Kidney (tissue), 13 donors: ENCODE measurements at regions not wholly inside any gene's neighbourhood (a gene's known extent, or its start where the extent isn't known, plus 50 kb on each side); places are given as distances from the start of the nearest gene placed in this dataset.

Experiments used
- DNase-seq, 5 donors: peaks; one replicate each; pipeline ENCODE4 v3.0.0-alpha.2; 2013 to 2020
- FAIRE-seq: peaks from 2 replicates; lab custom pipeline; 2012; peaks lifted over from hg19 to GRCh38; lab: Jason Lieb, UNC
- H3K27ac ChIP-seq, 2 donors: one replicate each; pipeline ENCODE4 v1.7.0; 2013; ENCODE audit warnings: low read depth in 2 of 2, low read length in 2 of 2, inconsistent platforms in 1 of 2
- H3K27me3 ChIP-seq: one replicate; pipeline ENCODE4 v1.7.1; 2013; ENCODE audit warnings: low read length, inconsistent platforms; ENCODE audit not compliant: control insufficient read depth, insufficient read depth
- H3K36me3 ChIP-seq, 3 donors: one replicate each; pipeline versions ENCODE4 v1.7.0 to v1.7.1; 2013; ENCODE audit warnings: low read length in 3 of 3, control low read depth in 1 of 3, inconsistent platforms in 1 of 3; ENCODE audit not compliant: insufficient read depth in 3 of 3, control insufficient read depth in 2 of 3
- H3K4me1 ChIP-seq, 3 donors: one replicate each; pipeline versions ENCODE4 v1.7.0 to v1.7.1; 2013; ENCODE audit warnings: low read length in 3 of 3, inconsistent platforms in 1 of 3, low read depth in 1 of 3; ENCODE audit not compliant: control insufficient read depth in 2 of 3, insufficient read depth in 2 of 3
- H3K4me3 ChIP-seq, 3 donors: one replicate each; pipeline versions ENCODE4 v1.7.0 to v1.8.1; 2013; ENCODE audit warnings: low read length in 3 of 3, control low read depth in 1 of 3, inconsistent platforms in 1 of 3
- H3K9ac ChIP-seq, 3 donors: one replicate each; pipeline versions ENCODE4 v1.7.0 to v1.7.1; 2013; ENCODE audit warnings: low read length in 3 of 3, control low read depth in 1 of 3, inconsistent platforms in 1 of 3
- H3K9me3 ChIP-seq, 3 donors: one replicate each; pipeline versions ENCODE4 v1.7.0 to v1.7.1; 2013; ENCODE audit warnings: low read length in 3 of 3, control low read depth in 1 of 3, inconsistent platforms in 1 of 3; ENCODE audit not compliant: control insufficient read depth in 2 of 3, insufficient read depth in 1 of 3
- CTCF ChIP-seq: IDR thresholded peaks from 3 replicates; pipeline ENCODE4 v1.5.1; 2012; ENCODE audit warnings: mild to moderate bottlenecking, moderate library complexity, borderline replicate concordance; ENCODE audit not compliant: insufficient read depth; ENCODE audit errors: extremely low read depth
- intact Hi-C: fragments of 100-400 bp; cut with DNase I; formaldehyde crosslinking; loops from one replicate; pipeline ENCODE4 v1.11.1; 2022
- donor health status: control.
- donor health status: control.
- donor health status: control.
- donor health status: control.
- donor health status: control.
- donor health status: DM: yes; HTN: yes; CAD: no.
- donor health status: Normal renal cell carcinoma (clear cell type).

- Histone ChIP-seq H3K9ac (no peak overlapping the region), H3K4me1 (no peaks in the 10 kb centered on the region), H3K9me3 (no peaks in the 10 kb centered on the region), H3K4me3 (no peak overlapping the region), H3K36me3 (no peaks in the 10 kb centered on the region), H3K27me3 (no peaks in the 10 kb centered on the region), H3K27ac (no peak overlapping the region)
- DNase-seq (no peak), FAIRE-seq (no peak)
- intact Hi-C loops = no loop called here
- TF ChIP-seq CTCF = no peak
Measured at GRCh38 chr4:117224256-117224655, 138.9 kb upstream of the TRAM1L1 start.

GRCh38 chr4:117225471-117225870 is 140.1 kb upstream of the TRAM1L1 start:
- intact Hi-C loops = no loop called here
- no peak for FAIRE-seq
- no peak for TF ChIP-seq CTCF

GRCh38 chr4:117227925-117228324 is 142.5 kb upstream of the TRAM1L1 start:
- no peak for DNase-seq
- H3K27me3 ChIP-seq = no peaks in the 10 kb centered on the region
- no peaks in the 10 kb centered on the region for H3K4me1 ChIP-seq
- no peak overlapping the region for H3K4me3 ChIP-seq
- H3K27ac ChIP-seq = no peak overlapping the region
- no peak for TF ChIP-seq CTCF
- no peak for FAIRE-seq
- intact Hi-C loops = no loop called here
- H3K9ac ChIP-seq = no peak overlapping the region
- H3K36me3 ChIP-seq = no peaks in the 10 kb centered on the region
- H3K9me3 ChIP-seq = no peaks in the 10 kb centered on the region

More at GRCh38 chr4:117225471-117225870, 140.1 kb upstream of the TRAM1L1 start:
- no peak for DNase-seq
- H3K27ac ChIP-seq = no peak overlapping the region
- H3K4me3 ChIP-seq = no peak overlapping the region
- H3K27me3 ChIP-seq = no peaks in the 10 kb centered on the region
- no peaks in the 10 kb centered on the region for H3K36me3 ChIP-seq
- no peak overlapping the region for H3K9ac ChIP-seq
- no peaks in the 10 kb centered on the region for H3K4me1 ChIP-seq
- H3K9me3 ChIP-seq = no peaks in the 10 kb centered on the region

- H3K4me3 ChIP-seq = no peak overlapping the region
- no peak for TF ChIP-seq CTCF
- DNase-seq (peak in 1 of 5 donors; percentile 53), FAIRE-seq (no peak)
- no peak overlapping the region for H3K27ac ChIP-seq
- H3K27me3 ChIP-seq = no peaks in the 10 kb centered on the region
- H3K36me3 ChIP-seq = no peaks in the 10 kb centered on the region
- no peaks in the 10 kb centered on the region for H3K9me3 ChIP-seq
- intact Hi-C loops = no loop called here
- H3K9ac ChIP-seq = no peak overlapping the region
- no peaks in the 10 kb centered on the region for H3K4me1 ChIP-seq
Measured at GRCh38 chr4:117239434-117239833, 154.1 kb upstream of the TRAM1L1 start.
